Stimulated activated CD4-positive, alpha-beta T cell treated with anti-CD3 and anti-CD28 coated beads, Interleukin-1b, Interleukin-23, amount 100 ng/mL, for 24 hours (primary cell): ENCODE measurements at regions not wholly inside any gene's neighbourhood (a gene's known extent, or its start where the extent isn't known, plus 50 kb on each side); places are given as distances from the start of the nearest gene placed in this dataset.
"Not testable (repeated sequence)": the region's sequence is repeated elsewhere in the genome, so short reads cannot be mapped to it uniquely, and the experiment has no call there.

Experiments used
- DNase-seq, 4 experiments: peaks; one replicate each; pipeline ENCODE4 v3.0.0-alpha.2; 2020; ENCODE audit warnings: low read depth in 4 of 4, low spot score in 1 of 4

DNA sequence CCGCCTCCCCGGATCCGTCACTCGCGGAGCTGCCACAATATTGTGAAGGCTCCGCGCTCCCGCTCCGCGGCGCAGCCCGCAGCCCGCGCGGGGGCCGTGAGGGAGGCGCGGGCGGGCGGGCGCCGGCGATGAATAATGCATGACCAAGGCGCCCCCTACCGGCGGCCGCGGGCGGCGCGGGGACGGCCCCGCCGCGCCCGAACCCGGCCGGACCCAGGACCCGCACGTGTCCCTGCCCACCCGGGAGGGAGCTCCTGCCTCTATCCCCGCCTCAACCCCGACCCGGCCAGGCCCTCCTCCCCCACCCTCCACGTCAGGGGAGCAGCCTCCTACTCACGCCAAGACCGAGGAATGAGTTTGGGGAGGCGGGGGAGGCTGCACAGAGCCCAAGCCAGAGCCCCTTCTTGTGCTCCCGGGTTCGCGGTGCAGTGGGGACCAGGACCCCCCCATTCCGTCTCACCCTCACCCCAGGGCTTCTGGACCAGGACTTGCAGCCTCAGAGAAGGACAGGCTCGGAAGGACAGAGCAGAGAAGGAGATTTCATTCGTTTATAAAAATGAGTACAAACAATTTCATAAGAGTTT, 70.8 kb upstream of the CASZ1 start:
- DNase-seq: peak; percentile 25 to 40 (median 36)

DNA sequence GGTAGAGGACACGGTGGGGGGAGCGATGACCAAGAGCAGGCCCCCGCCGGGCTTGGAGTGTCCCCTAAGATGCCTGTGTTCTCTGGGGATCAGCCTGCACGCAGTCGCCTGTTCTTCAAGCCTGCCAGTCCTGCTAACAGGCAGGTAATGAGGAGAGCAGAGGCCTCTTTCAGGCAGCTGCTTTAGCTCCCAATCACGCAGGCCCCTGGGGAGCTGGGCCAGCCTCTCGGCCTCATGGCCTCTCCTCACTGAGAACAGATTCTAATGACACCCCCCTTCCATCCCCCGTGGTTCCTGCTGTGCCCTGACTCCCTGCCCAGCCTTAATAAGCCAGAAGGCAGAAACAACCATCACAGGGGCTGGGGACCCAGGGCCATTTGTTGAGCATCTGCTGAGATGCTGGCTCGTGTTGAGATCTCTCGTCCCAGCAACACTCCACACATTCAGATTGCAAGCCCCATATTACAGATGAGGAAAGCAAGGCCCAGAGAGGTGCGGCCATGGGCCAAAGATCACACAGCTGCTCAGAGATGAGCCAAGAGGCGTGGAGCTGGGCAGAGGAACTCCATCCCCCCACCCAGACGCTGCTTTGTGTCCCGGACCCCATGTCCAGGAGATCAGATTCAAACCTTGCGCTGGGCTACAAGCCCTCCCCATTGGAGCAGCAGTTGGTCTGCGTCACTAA, 71.6 kb upstream of the CASZ1 start:
- no peak for DNase-seq

- no peak for DNase-seq
Measured at GRCh38 chr1:10868599-10868965, 72.1 kb upstream of the CASZ1 start.

DNA sequence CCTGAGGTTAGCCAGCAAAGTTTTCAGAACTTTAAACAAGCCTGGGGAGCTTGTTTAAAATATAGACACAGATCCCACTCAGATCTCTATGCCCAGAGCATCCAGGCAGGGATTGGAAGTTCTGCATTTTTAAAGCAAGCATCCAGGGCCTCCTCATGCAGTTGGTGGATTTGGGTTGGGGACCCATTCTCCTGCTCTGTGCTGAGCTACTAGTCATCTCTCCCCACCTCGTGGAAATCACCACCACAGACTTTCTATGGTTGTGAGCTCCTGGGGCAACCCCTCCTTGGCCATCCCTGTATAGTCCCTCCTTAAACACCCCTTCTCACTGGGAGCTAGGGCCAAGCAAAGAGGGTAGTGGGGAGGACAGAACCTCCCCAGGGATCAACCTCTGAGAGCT, 73.5 kb upstream of the CASZ1 start:
- DNase-seq: no peak

GRCh38 chr1:10870493-10871096, 74.1 kb upstream of the CASZ1 start:
- no peak for DNase-seq

- no peak for DNase-seq
Measured at GRCh38 chr1:10873189-10873588, 76.7 kb upstream of the CASZ1 start.

DNA sequence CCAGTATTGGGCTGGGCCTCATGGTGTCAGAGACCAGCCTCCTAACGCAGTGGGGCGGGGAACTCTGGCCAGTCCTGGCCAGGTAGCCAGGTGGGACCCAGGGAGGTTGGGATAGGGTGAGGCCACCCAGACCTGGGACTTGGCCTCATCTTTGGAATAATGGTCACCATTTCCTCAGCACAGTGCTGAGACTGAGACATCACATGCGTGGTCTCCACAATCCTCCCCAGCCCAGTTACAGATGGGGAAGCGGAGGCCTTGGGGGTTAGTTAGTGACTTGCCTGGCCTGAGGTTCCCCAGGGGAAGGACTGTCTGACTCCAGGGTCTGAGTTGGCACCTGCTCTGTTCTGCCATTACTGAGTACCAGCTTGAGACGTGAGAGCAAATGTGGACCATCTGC, 77.9 kb upstream of the CASZ1 start:
- no peak for DNase-seq

GRCh38 chr1:10877894-10878293, 81.4 kb upstream of the CASZ1 start:
- no peak for DNase-seq

- no peak for DNase-seq
Measured at GRCh38 chr1:10878469-10878868, 82.0 kb upstream of the CASZ1 start.

DNA sequence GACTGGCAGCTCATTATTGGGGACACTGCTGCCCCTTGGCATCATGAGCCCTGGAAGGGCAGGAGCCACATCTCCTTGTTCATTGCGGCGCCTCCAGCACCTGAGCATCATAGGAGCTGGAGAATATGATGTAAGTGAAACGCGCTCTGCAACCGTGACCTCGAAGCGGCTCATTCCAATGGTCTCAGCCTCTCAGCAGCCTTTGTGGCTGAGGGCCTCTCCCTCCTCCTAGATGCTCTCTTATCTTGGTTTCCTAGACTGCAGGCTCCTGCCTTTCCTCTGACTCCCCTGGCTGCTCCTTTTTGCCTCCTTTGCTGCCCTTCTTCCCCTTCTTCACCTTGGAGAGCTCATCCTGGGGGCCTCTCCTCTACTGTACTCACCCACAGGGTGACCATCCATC, 83.6 kb upstream of the CASZ1 start:
- no peak for DNase-seq

DNA sequence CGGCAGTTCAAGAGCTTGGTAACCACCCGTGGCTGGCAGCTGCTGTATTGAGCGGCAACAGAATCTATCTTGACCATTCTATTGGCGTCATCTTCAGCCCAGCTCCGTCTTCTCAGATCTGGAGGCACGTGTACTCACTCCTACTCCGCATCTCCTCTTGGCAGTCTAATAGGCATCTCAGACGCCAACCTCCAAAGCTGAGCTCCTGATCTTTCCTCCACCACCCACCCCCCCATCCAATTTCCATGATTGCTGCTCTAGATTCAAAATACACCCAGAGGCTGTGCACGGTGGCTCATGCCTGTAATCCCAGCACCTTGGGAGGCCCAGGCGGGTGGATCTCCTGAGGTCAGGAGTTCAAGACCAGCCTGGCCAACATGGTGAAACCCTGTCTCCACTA, 84.6 kb upstream of the CASZ1 start:
- DNase-seq: no peak

DNA sequence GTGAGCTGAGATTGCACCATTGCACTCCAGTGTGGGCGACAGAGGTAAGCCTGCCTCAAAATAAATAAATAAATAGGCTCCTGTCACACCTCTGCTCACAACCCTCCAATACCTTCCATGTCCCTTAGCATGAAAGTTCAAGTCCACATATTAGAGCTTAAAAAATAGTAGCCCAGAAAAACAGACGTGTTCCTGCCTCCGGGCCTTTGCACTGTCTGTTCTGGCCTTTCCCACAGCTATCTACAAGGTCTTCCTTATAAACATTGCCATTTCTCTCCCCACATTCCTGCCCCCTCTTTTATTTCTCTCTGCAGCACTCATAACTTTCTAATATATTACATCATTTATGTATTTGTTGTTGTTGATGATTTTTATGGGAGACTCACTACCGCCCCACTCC, 85.6 kb upstream of the CASZ1 start:
- DNase-seq: no peak

- DNase-seq: not testable (repeated sequence)
Measured at GRCh38 chr1:10887032-10887431, 90.6 kb upstream of the CASZ1 start.

DNA sequence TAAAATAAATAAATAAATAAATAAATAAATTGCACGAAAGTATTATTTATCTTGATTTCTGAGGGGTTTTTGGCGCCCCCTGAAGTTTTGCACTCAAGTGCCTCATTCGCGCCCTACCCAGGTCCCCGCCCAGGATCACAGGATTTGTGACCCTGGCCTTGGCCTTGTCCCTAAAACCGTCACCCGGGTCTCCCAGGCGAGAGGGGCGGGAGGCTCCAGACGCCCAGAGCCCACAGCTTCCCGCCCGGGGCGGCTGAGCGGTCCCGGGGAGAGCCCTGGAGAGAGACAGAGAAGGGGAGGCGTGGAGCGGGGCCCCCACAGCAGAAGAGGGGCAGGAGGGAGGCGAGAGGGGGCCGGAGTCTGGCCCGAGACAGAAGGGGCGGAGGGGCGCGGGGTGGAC, 91.8 kb upstream of the CASZ1 start:
- no peak for DNase-seq

DNA sequence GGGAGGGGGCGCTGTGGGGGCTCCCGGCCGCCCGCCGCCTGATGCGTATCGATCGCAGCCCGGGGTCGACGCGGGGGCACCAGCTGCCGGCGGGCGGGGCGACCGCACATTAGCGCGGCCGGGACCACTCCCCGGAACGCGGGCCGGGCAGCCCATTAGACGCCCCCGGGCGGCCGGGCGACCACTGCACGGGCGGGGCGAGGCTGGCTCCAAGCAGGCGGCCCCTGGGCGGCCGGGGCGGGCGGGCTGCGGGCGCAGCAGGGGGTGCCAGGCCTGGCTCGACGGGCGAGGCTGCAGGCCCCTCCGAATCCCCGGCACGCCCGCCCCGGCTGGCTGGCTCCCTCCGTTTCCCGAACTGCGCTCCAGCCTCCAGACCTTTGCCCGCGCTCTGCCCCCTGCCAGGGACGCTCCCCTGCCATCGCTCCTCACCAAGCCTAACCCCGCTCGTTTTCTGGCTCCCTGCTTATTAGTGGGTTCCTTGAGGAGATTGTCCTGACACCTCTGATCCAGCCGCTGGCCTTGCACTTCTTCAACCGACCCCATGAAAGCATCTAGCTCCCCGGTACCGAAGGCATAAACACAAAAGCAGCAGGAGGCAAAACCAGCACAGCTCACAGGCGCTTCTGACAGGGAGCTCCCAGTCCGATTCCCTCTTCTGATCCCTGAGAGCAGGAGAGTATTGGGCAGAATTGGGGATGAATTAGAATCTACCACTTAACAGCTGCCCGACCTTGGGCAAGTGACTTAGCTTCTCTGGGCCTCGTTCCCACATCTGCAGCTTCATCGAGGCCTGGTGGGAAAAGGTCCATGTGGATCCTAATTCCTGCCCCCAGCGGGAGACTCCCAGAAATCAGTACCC, 92.6 kb upstream of the CASZ1 start:
- DNase-seq: no peak

DNA sequence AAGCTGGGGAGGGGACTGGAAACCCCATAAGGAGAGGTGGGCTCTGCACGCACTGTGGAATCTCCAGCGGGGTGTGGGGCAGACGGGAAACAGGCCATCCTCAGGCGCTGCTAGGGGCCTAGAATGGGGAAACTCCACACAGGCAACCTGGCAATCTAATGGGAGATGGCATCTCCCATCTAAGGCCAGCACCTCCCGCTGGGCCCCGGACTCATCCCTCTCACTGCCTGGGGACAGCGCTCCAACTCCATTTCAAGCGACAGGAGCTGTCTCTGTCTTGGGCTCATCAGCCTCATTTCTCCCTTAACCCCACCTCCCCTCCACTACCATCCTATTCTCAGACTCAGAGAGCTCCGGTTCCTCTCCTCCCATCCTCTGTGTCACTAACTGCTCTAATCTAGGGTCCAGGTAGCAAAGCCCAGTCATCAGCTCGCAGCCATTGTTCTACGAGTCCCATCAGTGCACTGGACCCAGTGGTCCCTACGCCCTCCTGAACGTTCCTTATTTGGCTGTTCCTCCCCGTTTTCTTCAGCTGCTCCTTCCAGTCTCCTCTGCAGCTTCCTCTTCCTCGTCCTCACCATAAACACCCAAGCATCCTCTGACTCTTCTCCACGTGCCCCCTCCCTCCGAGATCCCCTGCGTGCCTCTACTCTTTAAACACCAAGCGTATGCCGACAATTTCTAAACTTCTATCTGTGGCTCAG, 93.4 kb upstream of the CASZ1 start:
- no peak for DNase-seq

GRCh38 chr1:10890491-10891071, 94.1 kb upstream of the CASZ1 start:
- no peak for DNase-seq

DNA sequence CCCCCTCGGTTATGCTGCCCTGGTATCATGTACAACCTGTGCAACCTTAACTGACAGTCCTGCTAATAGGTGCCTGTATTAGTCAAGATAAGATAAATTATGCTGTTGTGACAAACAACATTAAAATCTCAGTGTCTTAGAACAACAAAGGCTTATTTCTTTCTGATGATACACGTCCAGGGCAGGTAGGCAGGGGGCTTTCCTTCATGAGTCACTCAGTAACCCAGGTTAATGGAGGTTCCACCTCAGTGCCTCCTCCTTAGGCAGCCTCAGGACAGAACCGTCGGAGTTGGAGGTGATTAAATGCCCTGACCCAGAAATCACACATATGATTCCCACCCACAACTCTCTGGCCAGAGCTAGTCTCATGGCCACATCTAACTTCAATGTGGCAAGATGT, 94.6 kb upstream of the CASZ1 start:
- no peak for DNase-seq

DNA sequence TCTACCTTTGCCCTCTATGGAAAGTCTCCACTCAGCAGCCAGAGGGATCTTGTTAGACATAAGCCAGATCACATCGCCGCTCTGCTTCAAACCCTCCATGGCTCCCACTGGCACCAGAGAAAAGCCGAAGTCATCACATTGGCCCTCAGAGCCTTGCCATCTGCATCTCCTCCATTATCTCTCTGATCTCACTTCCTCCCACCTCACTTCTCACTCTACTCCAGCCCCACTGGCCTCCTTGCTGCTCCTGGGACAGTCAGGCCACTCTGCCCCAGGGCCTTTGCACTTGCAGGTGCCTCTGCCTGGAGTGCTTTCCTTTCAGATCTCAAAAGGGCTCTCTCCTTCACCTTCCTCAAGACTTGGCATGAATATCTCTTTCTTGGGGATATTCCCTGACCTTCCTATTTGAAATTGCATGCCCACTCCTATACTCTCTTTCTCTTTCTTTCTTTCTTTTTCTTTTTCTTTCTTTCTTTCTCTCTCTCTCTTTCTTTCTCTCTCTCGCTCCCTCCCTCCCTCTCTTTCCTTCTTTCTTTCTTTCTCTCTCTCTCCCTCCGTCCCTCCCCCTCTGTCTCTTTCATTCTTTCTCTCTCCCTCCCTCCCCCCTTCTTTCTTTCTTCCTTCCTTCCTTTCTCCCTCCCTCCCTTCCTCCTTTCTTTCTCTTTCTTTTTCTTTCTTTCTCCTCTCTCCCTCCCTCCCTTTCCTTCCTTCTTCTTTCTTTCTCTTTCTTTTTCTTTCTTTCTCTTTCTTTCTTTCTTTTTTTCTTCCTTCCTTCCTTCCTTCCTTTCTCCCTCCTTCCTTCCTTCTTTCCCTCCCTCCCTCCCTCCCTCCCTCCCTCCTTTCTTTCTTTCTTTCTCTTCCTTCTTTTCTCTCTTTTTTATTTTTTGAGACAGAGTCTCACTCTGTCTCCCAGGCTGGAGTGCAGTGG, 96.0 kb upstream of the CASZ1 start:
- no peak for DNase-seq

DNA sequence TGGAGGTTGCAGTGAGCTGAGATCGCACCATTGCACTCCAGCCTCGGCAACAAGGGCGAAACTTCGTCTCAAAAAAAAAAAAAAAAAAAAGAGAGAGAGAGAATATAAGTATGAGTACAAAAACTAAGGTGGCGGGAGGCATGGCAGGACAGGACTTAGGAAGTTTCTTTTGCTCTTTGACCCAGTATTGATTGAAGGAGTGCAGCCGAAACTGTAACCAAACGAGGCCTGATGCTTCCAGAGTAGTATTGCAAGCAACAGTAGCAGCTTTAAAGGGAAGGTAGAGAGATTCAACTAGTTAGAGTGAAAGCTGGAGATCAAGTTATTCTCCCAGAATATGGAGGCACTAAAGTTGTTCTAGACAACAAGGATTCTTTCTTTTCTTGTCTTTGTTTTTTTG, 99.2 kb upstream of the CASZ1 start:
- no peak for DNase-seq
